ENCODE measurements at regions not wholly inside any gene's neighbourhood (a gene's known extent, or its start where the extent isn't known, plus 50 kb on each side); places are given as distances from the start of the nearest gene placed in this dataset.

- TF ChIP-seq CTCF (IDR thresholded peaks at IDR 0.05): no peak
- TF ChIP-seq POLR2A (IDR thresholded peaks at IDR 0.05): no peak
Observed at GRCh38 chr2:145652571-145653545, 1132.9 kb upstream of the ZEB2 start.

Data from Peyer's patch (tissue), 4 donors.